ENCODE measurements at regions not wholly inside any gene's neighbourhood (a gene's known extent, or its start where the extent isn't known, plus 50 kb on each side); places are given as distances from the start of the nearest gene placed in this dataset.

DNA sequence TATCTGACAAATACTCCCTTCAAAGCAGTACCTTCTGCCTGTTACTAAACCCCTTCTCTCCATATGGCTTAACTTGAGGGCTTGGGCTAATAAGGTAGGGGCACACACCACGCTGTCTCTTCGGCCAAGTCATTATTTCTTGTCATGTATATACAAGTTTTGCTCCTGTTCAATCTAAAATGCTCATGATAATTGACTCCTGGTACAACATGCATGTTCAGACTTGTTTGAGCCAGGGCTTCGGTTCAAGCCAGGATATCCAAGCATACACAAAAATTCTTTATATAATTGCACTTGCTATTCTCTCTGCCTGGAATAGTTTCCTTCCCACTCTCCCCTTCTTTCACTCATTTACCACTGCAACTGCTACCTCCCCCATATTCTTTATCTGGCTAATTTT, 756.0 kb upstream of the C9orf72 start:
- DNase-seq (ENCODE audit: low read depth in 3 of 3), result no peak

- DNase-seq (ENCODE audit: low read depth in 3 of 3), result no peak
Measured at GRCh38 chr9:28332648-28333047, 759.4 kb upstream of the C9orf72 start.

GRCh38 chr9:28341913-28342312, 768.6 kb upstream of the C9orf72 start:
- no peak for DNase-seq (ENCODE audit: low read depth in 3 of 3)

- DNase-seq (ENCODE audit: low read depth in 3 of 3), result no peak
Measured at GRCh38 chr9:28342815-28343338, 769.6 kb upstream of the C9orf72 start.

- DNase-seq (ENCODE audit: low read depth in 3 of 3), result no peak
Measured at GRCh38 chr9:28363151-28363562, 789.9 kb upstream of the C9orf72 start.

- DNase-seq (ENCODE audit: low read depth in 3 of 3), result no peak
Measured at GRCh38 chr9:28365020-28365640, 791.8 kb upstream of the C9orf72 start.

- no peak for DNase-seq (ENCODE audit: low read depth in 3 of 3)
Measured at GRCh38 chr9:28365728-28366127, 792.4 kb upstream of the C9orf72 start.

DNA sequence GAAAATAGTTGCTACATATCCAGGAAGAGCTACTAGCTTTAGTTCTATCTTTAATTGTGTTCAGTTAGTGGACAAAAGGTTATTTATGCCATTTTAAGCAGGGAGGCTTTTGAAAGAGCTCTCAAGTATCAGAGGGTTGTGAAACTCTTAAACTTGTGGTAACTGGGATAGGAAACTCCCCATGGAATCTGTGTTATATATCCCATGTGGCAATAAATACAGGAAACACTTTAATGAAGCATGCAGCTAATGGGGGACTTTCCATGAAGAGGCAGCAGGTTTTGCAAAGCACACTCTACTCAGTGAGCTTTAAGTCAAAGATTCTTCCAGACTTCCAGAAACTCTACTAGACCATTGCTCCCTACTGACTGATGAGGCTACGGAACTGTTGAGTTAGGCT, 805.0 kb upstream of the C9orf72 start:
- no peak for DNase-seq (ENCODE audit: low read depth in 3 of 3)

DNA sequence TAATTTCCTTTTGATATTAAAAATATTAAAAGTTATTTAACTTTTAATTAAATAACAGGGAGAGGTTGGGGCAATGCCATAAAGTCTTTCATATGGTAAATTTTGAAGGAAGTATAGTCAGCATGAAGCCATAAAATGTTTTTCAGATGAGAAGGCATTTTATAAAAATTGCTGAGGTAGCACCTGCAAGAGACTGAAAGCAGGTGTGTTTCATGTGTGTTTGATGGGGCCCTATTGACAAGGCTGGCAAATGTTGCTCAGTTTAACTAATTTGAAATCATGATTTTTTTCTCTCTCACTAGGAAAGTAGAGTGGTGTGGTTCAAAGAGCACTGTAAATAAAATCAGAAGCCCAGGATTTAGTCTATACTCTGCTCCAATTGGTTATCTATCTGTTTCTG, 805.8 kb upstream of the C9orf72 start:
- no peak for DNase-seq (ENCODE audit: low read depth in 3 of 3)

DNA sequence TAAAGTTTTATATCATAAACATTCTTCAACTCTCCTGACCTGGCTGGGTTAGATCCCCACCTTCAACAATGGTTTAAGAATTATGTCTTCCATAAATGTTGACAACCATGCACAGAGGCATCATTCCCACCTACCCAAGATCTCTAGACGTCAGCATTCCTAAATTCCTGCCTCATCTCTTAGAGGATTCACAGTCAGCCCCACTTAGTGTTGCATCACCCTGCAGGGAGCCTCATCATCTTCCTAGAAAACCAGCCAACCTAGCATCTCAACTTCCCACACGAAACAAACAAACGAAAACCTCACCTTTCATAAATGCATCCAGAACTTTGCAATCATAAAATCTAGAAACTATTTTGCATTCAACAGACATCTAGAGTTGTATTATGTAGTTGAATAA, 816.1 kb upstream of the C9orf72 start:
- DNase-seq (ENCODE audit: low read depth in 3 of 3), result no peak

DNA sequence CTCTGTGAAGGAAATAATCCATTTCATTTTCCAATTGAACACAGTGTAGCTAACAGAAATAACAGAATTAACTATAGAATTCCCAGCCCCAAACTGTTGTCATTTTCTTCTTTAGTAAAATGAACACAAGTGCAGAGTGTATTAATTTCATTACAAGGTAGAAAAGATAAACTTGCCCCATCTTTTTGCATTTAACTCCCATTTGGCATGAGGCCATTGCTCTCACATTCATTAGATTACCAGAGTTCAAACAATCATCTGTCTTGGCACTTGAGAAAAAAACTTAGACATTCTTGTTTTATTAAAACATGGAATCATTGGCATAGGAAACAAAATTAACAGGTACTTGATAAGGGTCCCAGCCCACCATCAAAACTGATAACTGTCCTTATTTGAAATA, 821.5 kb upstream of the C9orf72 start:
- DNase-seq (ENCODE audit: low read depth in 3 of 3), result no peak

- DNase-seq (ENCODE audit: low read depth in 3 of 3), result no peak
Measured at GRCh38 chr9:28396058-28396457, 822.8 kb upstream of the C9orf72 start.

- no peak for DNase-seq (ENCODE audit: low read depth in 3 of 3)
Measured at GRCh38 chr9:28407351-28407750, 834.1 kb upstream of the C9orf72 start.

- DNase-seq (ENCODE audit: low read depth in 3 of 3), result no peak
Measured at GRCh38 chr9:28409919-28410318, 836.6 kb upstream of the C9orf72 start.

- DNase-seq (ENCODE audit: low read depth in 3 of 3), result no peak
Measured at GRCh38 chr9:28410411-28410810, 837.1 kb upstream of the C9orf72 start.

DNA sequence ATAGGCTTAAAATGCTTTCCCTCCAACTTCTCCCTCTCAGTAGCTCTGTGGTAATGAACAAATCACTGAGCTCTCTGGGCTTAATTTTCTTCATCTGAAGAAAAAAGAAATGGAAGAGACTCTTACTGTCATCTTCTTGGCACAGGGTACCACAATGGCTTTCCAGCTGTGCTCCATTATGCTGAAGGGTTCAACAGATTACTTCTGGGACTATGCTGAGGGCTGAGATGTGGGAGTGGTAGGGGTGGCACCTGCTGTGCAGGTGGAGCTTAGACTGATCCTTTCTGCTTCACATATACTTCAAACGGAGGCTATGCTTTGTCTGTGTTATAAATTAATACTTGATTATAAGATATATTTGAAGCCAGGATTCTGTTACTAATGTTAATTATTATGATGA, 840.2 kb upstream of the C9orf72 start:
- no peak for DNase-seq (ENCODE audit: low read depth in 3 of 3)

- no peak for DNase-seq (ENCODE audit: low read depth in 3 of 3)
Measured at GRCh38 chr9:28423255-28423654, 850.0 kb upstream of the C9orf72 start.

GRCh38 chr9:28435456-28435855, 862.2 kb upstream of the C9orf72 start:
- DNase-seq (ENCODE audit: low read depth in 3 of 3), result no peak

- DNase-seq (ENCODE audit: low read depth in 3 of 3), result no peak
Measured at GRCh38 chr9:28439688-28440087, 866.4 kb upstream of the C9orf72 start.

- DNase-seq (ENCODE audit: low read depth in 3 of 3), result no peak
Measured at GRCh38 chr9:28443461-28443860, 870.2 kb upstream of the C9orf72 start.

- no peak for DNase-seq (ENCODE audit: low read depth in 3 of 3)
Measured at GRCh38 chr9:28444637-28445036, 871.4 kb upstream of the C9orf72 start.

DNA sequence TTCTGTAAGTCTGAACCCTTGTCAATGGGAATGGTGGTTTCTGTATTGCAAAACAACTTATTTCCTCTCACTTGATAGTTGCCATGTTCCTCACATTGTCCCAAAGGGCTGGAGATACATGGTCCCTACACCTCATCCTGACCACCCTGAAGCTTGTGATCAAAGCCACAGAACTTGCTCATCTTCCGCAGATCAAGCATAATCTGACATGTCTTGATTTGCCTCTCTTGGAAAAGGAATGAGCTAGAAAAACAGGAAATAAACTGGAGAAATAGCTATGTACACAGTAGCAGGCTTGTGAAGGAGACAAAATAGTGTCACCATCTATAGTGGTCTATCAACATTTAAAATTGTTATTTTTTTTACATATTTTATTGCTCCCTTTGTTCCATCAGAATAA, 871.9 kb upstream of the C9orf72 start:
- DNase-seq (ENCODE audit: low read depth in 3 of 3), result no peak

- no peak for DNase-seq (ENCODE audit: low read depth in 3 of 3)
Measured at GRCh38 chr9:28453918-28454317, 880.6 kb upstream of the C9orf72 start.

DNA sequence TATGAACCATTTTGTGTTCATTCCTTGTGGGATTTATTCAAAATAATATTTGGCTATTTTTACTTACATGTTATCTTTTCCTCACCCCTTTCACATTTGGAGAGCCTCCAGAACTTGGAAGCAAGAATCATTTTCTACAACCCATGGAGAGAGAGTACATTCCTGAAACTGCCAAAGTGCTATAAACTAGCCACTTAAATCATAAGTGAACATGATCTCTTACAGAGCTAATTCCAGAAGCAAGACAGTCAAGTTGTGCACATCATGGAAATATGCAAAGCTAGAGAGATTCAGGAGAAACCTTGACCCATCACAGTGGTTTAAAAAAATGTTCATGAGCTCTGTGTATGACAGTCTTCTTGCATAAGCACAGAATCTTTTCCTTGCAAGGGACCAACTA, 883.6 kb upstream of the C9orf72 start:
- no peak for DNase-seq (ENCODE audit: low read depth in 3 of 3)

All from stimulated activated CD4-positive, alpha-beta T cell treated with anti-CD3 and anti-CD28 coated beads, TNF-alpha, amount 100 ng/mL, for 24 hours (primary cell).